ENCODE measurements at regions not wholly inside any gene's neighbourhood (a gene's known extent, or its start where the extent isn't known, plus 50 kb on each side); places are given as distances from the start of the nearest gene placed in this dataset.

GRCh38 chr1:30267856-30268255, 455.5 kb downstream of the MATN1 start:
- TF ChIP-seq CTCF (IDR thresholded peaks at IDR 0.05; ENCODE audit: insufficient read depth, low read depth, low read length, missing control alignments) = no peak
- no peak overlapping the region for H3K4me3 ChIP-seq (ENCODE audit: low read length)
- DNase-seq (ENCODE audit: low read depth) = no peak

GRCh38 chr1:30267046-30267445, 456.3 kb downstream of the MATN1 start:
- TF ChIP-seq CTCF (IDR thresholded peaks at IDR 0.05; ENCODE audit: insufficient read depth, low read depth, low read length, missing control alignments) = no peak
- no peak overlapping the region for H3K4me3 ChIP-seq (ENCODE audit: low read length)
- no peak for DNase-seq (ENCODE audit: low read depth)

DNA sequence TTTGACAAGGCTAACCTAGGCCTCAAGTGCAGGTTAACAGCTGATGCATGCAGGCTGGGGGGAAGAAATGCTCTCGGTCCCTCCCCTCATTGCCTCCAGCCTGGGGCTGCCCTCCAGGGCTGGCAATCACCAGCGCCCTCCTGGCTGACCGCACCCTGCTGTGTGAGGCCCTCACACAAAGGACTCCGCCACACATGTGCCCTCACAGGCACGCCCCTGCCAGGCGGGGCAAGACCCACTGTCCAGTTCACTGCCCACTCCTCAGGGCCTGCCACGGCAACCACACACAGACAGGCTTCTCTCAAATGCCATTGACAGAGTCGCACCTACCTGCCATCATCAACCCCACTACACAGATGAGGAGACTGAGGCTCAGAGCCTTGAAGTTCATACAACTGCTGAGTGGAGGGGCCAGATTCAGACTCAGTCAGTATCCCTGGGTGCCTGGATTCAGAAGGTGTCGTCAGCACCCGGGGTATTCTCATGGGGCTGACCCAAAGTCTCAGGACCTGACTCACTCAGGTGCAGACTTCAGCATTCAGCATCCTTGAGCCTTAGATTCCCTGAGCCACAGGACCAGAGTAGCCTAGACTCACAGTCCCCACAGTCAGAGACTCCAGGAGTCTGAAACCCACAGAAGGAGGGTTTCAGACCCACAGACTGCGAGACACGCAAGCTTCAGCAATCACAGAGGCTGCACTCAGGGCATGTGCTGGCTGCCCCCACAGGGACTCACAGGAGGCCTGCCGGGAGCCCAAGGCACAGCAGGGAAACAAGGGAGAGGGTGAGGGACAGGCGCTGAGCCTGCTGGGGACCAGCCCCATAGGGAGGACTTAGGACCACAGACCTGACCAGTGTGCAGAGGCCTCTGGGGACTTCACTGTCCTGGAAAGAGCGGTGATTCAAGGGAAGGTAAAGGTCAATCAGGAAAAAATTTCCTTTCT, 458.0 kb downstream of the MATN1 start:
- no peak overlapping the region for H3K4me3 ChIP-seq (ENCODE audit: low read length)
- TF ChIP-seq CTCF (IDR thresholded peaks at IDR 0.05; ENCODE audit: insufficient read depth, low read depth, low read length, missing control alignments) = no peak
- DNase-seq (ENCODE audit: low read depth) = no peak

- DNase-seq (ENCODE audit: low read depth) = no peak
- H3K4me3 ChIP-seq (ENCODE audit: low read length) = no peak overlapping the region
- no peak for TF ChIP-seq CTCF (IDR thresholded peaks at IDR 0.05; ENCODE audit: insufficient read depth, low read depth, low read length, missing control alignments)
Observed at GRCh38 chr1:30264672-30265025, 458.7 kb downstream of the MATN1 start.

GRCh38 chr1:30263888-30264671, 459.3 kb downstream of the MATN1 start:
- no peak for DNase-seq (ENCODE audit: low read depth)
- TF ChIP-seq CTCF (IDR thresholded peaks at IDR 0.05; ENCODE audit: insufficient read depth, low read depth, low read length, missing control alignments) = no peak
- no peak overlapping the region for H3K4me3 ChIP-seq (ENCODE audit: low read length)

GRCh38 chr1:30263405-30263804, 460.0 kb downstream of the MATN1 start:
- no peak for TF ChIP-seq CTCF (IDR thresholded peaks at IDR 0.05; ENCODE audit: insufficient read depth, low read depth, low read length, missing control alignments)
- H3K4me3 ChIP-seq (ENCODE audit: low read length) = no peak overlapping the region
- no peak for DNase-seq (ENCODE audit: low read depth)

All from epithelial cell of esophagus (primary cell).